CD4-positive, CD25-positive, alpha-beta regulatory T cell (primary cell): ENCODE measurements at regions not wholly inside any gene's neighbourhood (a gene's known extent, or its start where the extent isn't known, plus 50 kb on each side); places are given as distances from the start of the nearest gene placed in this dataset.
A peak's percentile ranks its signal among the peaks of the same experiment; 100 is the strongest.

Experiments used
- ATAC-seq, 2 donors: fragments of 150-1000 bp; cut with Tn5 transposase; one replicate each; pipeline ENCODE4 v1.10.0; 2021; ENCODE audit warnings: low read depth in 2 of 2, moderate number of reproducible peaks in 2 of 2, moderate library complexity in 1 of 2
- DNase-seq, 3 donors: peaks; one replicate each; pipeline versions ENCODE4 v3.0.0 to v3.0.0-alpha.2; 2012 to 2022; ENCODE audit warnings: mixed read lengths in 1 of 3
- H3K27ac ChIP-seq: one replicate; pipeline ENCODE4 v1.7.0; 2013; ENCODE audit warnings: mild to moderate bottlenecking, low read length; ENCODE audit not compliant: insufficient read depth, poor library complexity, severe bottlenecking
- H3K27me3 ChIP-seq: one replicate; pipeline ENCODE4 v1.7.0; 2013; ENCODE audit warnings: low read length; ENCODE audit not compliant: control insufficient read depth, insufficient read depth
- H3K36me3 ChIP-seq: one replicate; pipeline ENCODE4 v1.7.0; 2013; ENCODE audit warnings: mild to moderate bottlenecking, low read length, moderate library complexity; ENCODE audit not compliant: control insufficient read depth, insufficient read depth
- H3K4me1 ChIP-seq: 2 replicates; pipeline ENCODE4 v1.7.0; 2013; ENCODE audit warnings: mild to moderate bottlenecking, low read length; ENCODE audit not compliant: insufficient read depth, control insufficient read depth, poor library complexity, severe bottlenecking
- H3K4me3 ChIP-seq: one replicate; pipeline ENCODE4 v1.7.0; 2013; ENCODE audit warnings: low read depth, mild to moderate bottlenecking, low read length, moderate library complexity
- H3K9me3 ChIP-seq, 2 experiments: 1 replicate in 1 of 2; 2 replicates in 1 of 2; pipeline ENCODE4 v1.7.0; 2013; ENCODE audit warnings: low read length in 2 of 2, mild to moderate bottlenecking in 1 of 2, moderate library complexity in 1 of 2; ENCODE audit not compliant: control insufficient read depth in 2 of 2
- H3K27ac Mint-ChIP-seq, 3 donors: one replicate each; pipeline ENCODE4 v1.8.0; 2020 to 2022; ENCODE audit warnings: mild to moderate bottlenecking in 3 of 3, mixed read lengths in 3 of 3, moderate library complexity in 2 of 3
- H3K27me3 Mint-ChIP-seq: one replicate; pipeline ENCODE4 v1.8.0; 2022; ENCODE audit warnings: mild to moderate bottlenecking, mixed read lengths
- H3K36me3 Mint-ChIP-seq: one replicate; pipeline ENCODE4 v1.8.0; 2020; ENCODE audit warnings: mixed read lengths
- H3K4me1 Mint-ChIP-seq, 4 donors: one replicate each; pipeline ENCODE4 v1.8.0; 2020 to 2022; ENCODE audit warnings: mixed read lengths in 4 of 4, mild to moderate bottlenecking in 1 of 4
- H3K4me3 Mint-ChIP-seq, 4 donors: one replicate each; pipeline ENCODE4 v1.8.0; 2020 to 2022; ENCODE audit warnings: mild to moderate bottlenecking in 4 of 4, mixed read lengths in 4 of 4, moderate library complexity in 3 of 4
- H3K9me3 Mint-ChIP-seq, 7 donors: one replicate each; pipeline ENCODE4 v1.8.0; 2020 to 2022; ENCODE audit warnings: mixed read lengths in 7 of 7, mild to moderate bottlenecking in 3 of 7, moderate library complexity in 2 of 7

- no peaks in the 10 kb centered on the region for H3K9me3 ChIP-seq
- DNase-seq: no peak
- peaks cover 0 to 3% (median 0%) of the 10 kb centered on the region in 7 donors for H3K9me3 Mint-ChIP-seq
These were observed 110.2 kb upstream of the SLC38A4 start for GRCh38 chr12:46936042-46936441.

GRCh38 chr12:46938071-46938678, 112.4 kb upstream of the SLC38A4 start:
- Mint-ChIP-seq H3K27ac (no peak overlapping the region), H3K36me3 (no peaks in the 10 kb centered on the region), H3K27me3 (peaks cover 4% of the 10 kb centered on the region), H3K9me3 (peaks cover 0 to 4% (median 0%) of the 10 kb centered on the region in 7 donors), H3K4me1 (no peaks in the 10 kb centered on the region), H3K4me3 (no peak overlapping the region)
- no peaks in the 10 kb centered on the region for H3K9me3 ChIP-seq
- no peak overlapping the region for H3K27ac ChIP-seq
- no peak for ATAC-seq
- H3K36me3 ChIP-seq: no peaks in the 10 kb centered on the region
- no peak overlapping the region for H3K4me3 ChIP-seq
- no peak for DNase-seq
- H3K27me3 ChIP-seq: peaks cover 13% of the 10 kb centered on the region
- no peaks in the 10 kb centered on the region for H3K4me1 ChIP-seq

More at GRCh38 chr12:46936042-46936441, 110.2 kb upstream of the SLC38A4 start:
- H3K4me3 ChIP-seq: no peak overlapping the region
- no peak for ATAC-seq
- no peaks in the 10 kb centered on the region for H3K4me1 Mint-ChIP-seq
- peaks cover 4% of the 10 kb centered on the region for H3K27me3 Mint-ChIP-seq
- H3K36me3 ChIP-seq: no peaks in the 10 kb centered on the region
- H3K27ac ChIP-seq: no peak overlapping the region
- H3K36me3 Mint-ChIP-seq: no peaks in the 10 kb centered on the region
- H3K4me1 ChIP-seq: no peaks in the 10 kb centered on the region
- peaks cover 13% of the 10 kb centered on the region for H3K27me3 ChIP-seq
- no peak overlapping the region for H3K4me3 Mint-ChIP-seq
- no peak overlapping the region for H3K27ac Mint-ChIP-seq

GRCh38 chr12:46941981-46942380, 116.2 kb upstream of the SLC38A4 start:
- Mint-ChIP-seq H3K9me3 (peaks cover 0 to 4% (median 0%) of the 10 kb centered on the region in 7 donors), H3K27me3 (peaks cover 4% of the 10 kb centered on the region), H3K4me1 (no peaks in the 10 kb centered on the region), H3K27ac (no peak overlapping the region), H3K36me3 (no peaks in the 10 kb centered on the region), H3K4me3 (no peak overlapping the region)
- Histone ChIP-seq H3K4me1 (no peaks in the 10 kb centered on the region), H3K9me3 (no peaks in the 10 kb centered on the region), H3K4me3 (no peak overlapping the region), H3K27me3 (peaks cover 5% of the 10 kb centered on the region), H3K36me3 (no peaks in the 10 kb centered on the region), H3K27ac (no peak overlapping the region)
- no peak for DNase-seq
- no peak for ATAC-seq

- no peak overlapping the region for H3K27ac ChIP-seq
- no peaks in the 10 kb centered on the region for H3K36me3 Mint-ChIP-seq
These were observed 116.8 kb upstream of the SLC38A4 start for GRCh38 chr12:46942579-46942978.

GRCh38 chr12:46944088-46944487, 118.3 kb upstream of the SLC38A4 start:
- no peak for ATAC-seq
- H3K27me3 Mint-ChIP-seq: no peaks in the 10 kb centered on the region
- H3K27me3 ChIP-seq: peaks cover 3% of the 10 kb centered on the region

More at GRCh38 chr12:46942579-46942978, 116.8 kb upstream of the SLC38A4 start:
- no peaks in the 10 kb centered on the region for H3K36me3 ChIP-seq
- ATAC-seq (no peak), DNase-seq (no peak)
- H3K4me1 ChIP-seq: no peaks in the 10 kb centered on the region
- Mint-ChIP-seq H3K4me1 (no peaks in the 10 kb centered on the region), H3K27me3 (peaks cover 4% of the 10 kb centered on the region), H3K27ac (no peak overlapping the region), H3K4me3 (no peak overlapping the region), H3K9me3 (peaks cover 0 to 4% (median 0%) of the 10 kb centered on the region in 7 donors)
- no peaks in the 10 kb centered on the region for H3K9me3 ChIP-seq
- no peak overlapping the region for H3K4me3 ChIP-seq
- H3K27me3 ChIP-seq: peaks cover 3% of the 10 kb centered on the region

GRCh38 chr12:46944771-46945170, 119.0 kb upstream of the SLC38A4 start:
- Mint-ChIP-seq H3K27ac (no peak overlapping the region), H3K36me3 (no peaks in the 10 kb centered on the region)
- H3K27me3 ChIP-seq: peaks cover 3% of the 10 kb centered on the region

More at GRCh38 chr12:46944088-46944487, 118.3 kb upstream of the SLC38A4 start:
- Histone ChIP-seq H3K4me3 (no peak overlapping the region), H3K36me3 (no peaks in the 10 kb centered on the region), H3K9me3 (no peaks in the 10 kb centered on the region), H3K4me1 (no peaks in the 10 kb centered on the region), H3K27ac (no peak overlapping the region)
- H3K4me3 Mint-ChIP-seq: no peak overlapping the region
- no peaks in the 10 kb centered on the region for H3K36me3 Mint-ChIP-seq
- H3K4me1 Mint-ChIP-seq: no peaks in the 10 kb centered on the region
- H3K9me3 Mint-ChIP-seq: peaks cover 0 to 5% (median 0%) of the 10 kb centered on the region in 7 donors
- H3K27ac Mint-ChIP-seq: no peak overlapping the region
- peak in 1 of 3 donors; percentile 3 for DNase-seq

GRCh38 chr12:46945591-46945990, 119.8 kb upstream of the SLC38A4 start:
- no peak for DNase-seq
- peaks cover 0 to 5% (median 0%) of the 10 kb centered on the region in 7 donors for H3K9me3 Mint-ChIP-seq
- no peaks in the 10 kb centered on the region for H3K36me3 Mint-ChIP-seq

More at GRCh38 chr12:46944771-46945170, 119.0 kb upstream of the SLC38A4 start:
- no peak overlapping the region for H3K4me3 Mint-ChIP-seq
- peaks cover 0 to 5% (median 0%) of the 10 kb centered on the region in 7 donors for H3K9me3 Mint-ChIP-seq
- Histone ChIP-seq H3K27ac (no peak overlapping the region), H3K4me3 (no peak overlapping the region), H3K36me3 (no peaks in the 10 kb centered on the region), H3K9me3 (no peaks in the 10 kb centered on the region), H3K4me1 (no peaks in the 10 kb centered on the region)
- no peaks in the 10 kb centered on the region for H3K27me3 Mint-ChIP-seq
- DNase-seq: no peak
- no peak for ATAC-seq
- H3K4me1 Mint-ChIP-seq: no peaks in the 10 kb centered on the region

GRCh38 chr12:46946137-46946536, 120.3 kb upstream of the SLC38A4 start:
- Mint-ChIP-seq H3K27ac (no peak overlapping the region), H3K4me1 (no peaks in the 10 kb centered on the region), H3K9me3 (peaks cover 0 to 5% (median 0%) of the 10 kb centered on the region in 7 donors), H3K4me3 (no peak overlapping the region), H3K27me3 (no peaks in the 10 kb centered on the region), H3K36me3 (no peaks in the 10 kb centered on the region)
- ATAC-seq (no peak), DNase-seq (no peak)
- Histone ChIP-seq H3K4me3 (no peak overlapping the region), H3K4me1 (no peaks in the 10 kb centered on the region), H3K9me3 (no peaks in the 10 kb centered on the region), H3K27ac (no peak overlapping the region), H3K27me3 (peaks cover 3% of the 10 kb centered on the region), H3K36me3 (no peaks in the 10 kb centered on the region)

More at GRCh38 chr12:46945591-46945990, 119.8 kb upstream of the SLC38A4 start:
- no peaks in the 10 kb centered on the region for H3K4me1 ChIP-seq
- H3K4me3 ChIP-seq: no peak overlapping the region
- no peaks in the 10 kb centered on the region for H3K36me3 ChIP-seq
- peaks cover 3% of the 10 kb centered on the region for H3K27me3 ChIP-seq
- Mint-ChIP-seq H3K4me3 (no peak overlapping the region), H3K4me1 (no peaks in the 10 kb centered on the region), H3K27ac (no peak overlapping the region), H3K27me3 (no peaks in the 10 kb centered on the region)
- no peak overlapping the region for H3K27ac ChIP-seq
- no peaks in the 10 kb centered on the region for H3K9me3 ChIP-seq
- ATAC-seq: no peak
